Gastroesophageal sphincter (tissue), 4 donors: ENCODE measurements at regions not wholly inside any gene's neighbourhood (a gene's known extent, or its start where the extent isn't known, plus 50 kb on each side); places are given as distances from the start of the nearest gene placed in this dataset.

Experiments used
- ATAC-seq: fragments of 150-250 bp; one replicate; pipeline ENCODE4 v1.9.1; 2016; ENCODE audit warnings: mild to moderate bottlenecking, moderate library complexity
- H3K27ac ChIP-seq, 4 donors: fragments of 200-600 bp; sonication (generic) in 3 of 4; 1 replicate in 3 of 4; 2 replicates in 1 of 4; pipeline ENCODE4 v1.5.1; 2016 to 2019
- H3K27me3 ChIP-seq: fragments of 200-600 bp; sonication (generic); one replicate; pipeline ENCODE4 v1.5.1; 2019
- H3K36me3 ChIP-seq, 2 donors: fragments of 200-600 bp; sonication (generic); one replicate each; pipeline ENCODE4 v1.5.1; 2019; ENCODE audit warnings: control low read depth in 1 of 2
- H3K4me1 ChIP-seq, 3 donors: fragments of 200-600 bp; sonication (generic); 1 replicate in 2 of 3; 2 replicates in 1 of 3; pipeline ENCODE4 v1.5.1; 2016 to 2019; ENCODE audit warnings: control low read depth in 2 of 3
- H3K4me3 ChIP-seq, 2 donors: fragments of 200-600 bp; sonication (generic); one replicate each; pipeline ENCODE4 v1.5.1; 2019; ENCODE audit warnings: mild to moderate bottlenecking in 1 of 2, moderate library complexity in 1 of 2
- H3K9me3 ChIP-seq, 3 donors: fragments of 200-600 bp; sonication (generic); one replicate each; pipeline ENCODE4 v1.5.1; 2017 to 2019; ENCODE audit warnings: control low read depth in 2 of 3
- CTCF ChIP-seq, 4 experiments: fragments of 200-600 bp in 2 of 4; fragments of 450-650 bp in 2 of 4; sonication (generic) in 1 of 4; IDR thresholded peaks; one replicate each; pipeline ENCODE4 v1.5.1; 2017 to 2019; ENCODE audit warnings: antibody characterized with exemption in 4 of 4, mild to moderate bottlenecking in 2 of 4, moderate library complexity in 2 of 4
- EP300 ChIP-seq: sonication (generic); formaldehyde crosslinking; IDR thresholded peaks from one replicate; pipeline ENCODE4 v1.6.1; 2017; ENCODE audit warnings: antibody characterized with exemption, mild to moderate bottlenecking
- POLR2A ChIP-seq, 2 donors: fragments of 450-650 bp; IDR thresholded peaks; one replicate each; pipeline ENCODE4 v1.6.1; 2017; ENCODE audit warnings: antibody characterized with exemption in 2 of 2, mild to moderate bottlenecking in 2 of 2, moderate library complexity in 1 of 2
- POLR2AphosphoS5 ChIP-seq: sonication (generic); formaldehyde crosslinking; IDR thresholded peaks from one replicate; pipeline ENCODE4 v1.6.1; 2017; ENCODE audit warnings: antibody characterized with exemption
- WGBS, 2 donors: methylation state at CpG; one replicate each; pipeline ENCODE4 v1.1.5; 2018; ENCODE audit warnings: low coverage in 1 of 2; 5-methylcytosine and 5-hydroxymethylcytosine counted together

- Histone ChIP-seq H3K27me3 (no peaks in the 10 kb centered on the region), H3K36me3 (no peaks in the 10 kb centered on the region), H3K4me1 (no peaks in the 10 kb centered on the region), H3K9me3 (no peaks in the 10 kb centered on the region), H3K4me3 (no peak overlapping the region), H3K27ac (no peak overlapping the region)
- no peak for ATAC-seq
- TF ChIP-seq POLR2AphosphoS5 = no peak
- TF ChIP-seq CTCF (IDR thresholded peaks at IDR 0.05) = no peak
- TF ChIP-seq EP300 = no peak
- no peak for TF ChIP-seq POLR2A (IDR thresholded peaks at IDR 0.05)
- WGBS, 2 donors = 80 to 94% methylated on average over 2 of the region's 2 CpGs
Measured at GRCh38 chr17:53092072-53092471, 730.7 kb upstream of the KIF2B start.

DNA sequence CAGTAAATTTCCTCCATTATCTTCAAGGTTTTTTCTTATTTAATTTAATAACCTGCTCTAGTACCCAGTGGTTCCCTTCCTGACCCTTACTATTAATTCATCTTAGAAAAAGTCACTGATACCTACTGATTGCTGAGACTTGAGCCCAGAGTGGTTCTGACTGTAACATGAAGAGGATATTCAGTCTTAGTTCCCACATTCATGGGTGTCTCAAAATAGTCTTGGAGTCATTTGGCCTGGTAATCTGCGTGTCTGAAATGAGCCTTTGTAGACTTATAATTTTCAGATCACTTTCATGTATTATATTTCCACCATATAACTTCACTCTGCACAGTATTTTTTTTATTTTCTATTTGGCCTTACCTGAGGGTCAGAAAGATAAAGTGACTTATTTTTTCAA lies 732.0 kb upstream of the KIF2B start:
- no peaks in the 10 kb centered on the region for H3K36me3 ChIP-seq
- H3K27ac ChIP-seq = no peak overlapping the region
- no peak for TF ChIP-seq EP300
- TF ChIP-seq CTCF (IDR thresholded peaks at IDR 0.05) = no peak
- TF ChIP-seq POLR2A (IDR thresholded peaks at IDR 0.05) = no peak
- TF ChIP-seq POLR2AphosphoS5 = no peak
- 73 to 100% methylated on average over 1 of the region's 1 CpG for WGBS, 2 donors
- no peaks in the 10 kb centered on the region for H3K27me3 ChIP-seq
- no peak overlapping the region for H3K4me3 ChIP-seq
- no peaks in the 10 kb centered on the region for H3K4me1 ChIP-seq
- ATAC-seq = no peak
- H3K9me3 ChIP-seq = no peaks in the 10 kb centered on the region

- no peaks in the 10 kb centered on the region for H3K4me1 ChIP-seq
- H3K27ac ChIP-seq = no peak overlapping the region
- no peak for ATAC-seq
- no peaks in the 10 kb centered on the region for H3K9me3 ChIP-seq
- no peak overlapping the region for H3K4me3 ChIP-seq
- no peaks in the 10 kb centered on the region for H3K36me3 ChIP-seq
- 59 to 79% methylated on average over 6 of the region's 6 CpGs for WGBS, 2 donors
- no peak for TF ChIP-seq EP300
- TF ChIP-seq POLR2A (IDR thresholded peaks at IDR 0.05) = no peak
- no peak for TF ChIP-seq CTCF (IDR thresholded peaks at IDR 0.05)
- no peak for TF ChIP-seq POLR2AphosphoS5
- no peaks in the 10 kb centered on the region for H3K27me3 ChIP-seq
Measured at GRCh38 chr17:53088481-53088880, 734.2 kb upstream of the KIF2B start.

DNA sequence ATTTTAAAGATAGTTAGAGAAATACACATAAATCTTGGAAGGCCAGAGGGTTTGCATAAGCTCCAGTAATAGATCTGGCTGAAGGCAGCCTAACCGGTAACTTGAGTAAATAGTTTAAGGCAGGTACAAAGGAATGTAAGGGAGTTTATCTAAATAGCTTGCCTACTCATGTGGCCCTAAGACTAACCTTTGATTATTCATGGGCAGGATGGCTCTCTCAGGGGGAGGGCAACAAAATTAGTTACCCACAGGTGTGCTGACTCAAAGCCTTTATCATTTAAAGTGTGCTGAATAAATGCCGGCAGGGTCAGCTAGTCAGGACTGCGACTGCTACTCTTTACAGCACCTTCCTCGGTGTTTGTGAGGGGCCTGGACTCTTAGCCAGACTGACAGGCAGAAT lies 761.3 kb upstream of the KIF2B start:
- Histone ChIP-seq H3K27me3 (no peaks in the 10 kb centered on the region), H3K36me3 (no peaks in the 10 kb centered on the region), H3K9me3 (peaks cover 0 to 17% (median 0%) of the 10 kb centered on the region in 3 donors), H3K4me3 (no peak overlapping the region), H3K4me1 (no peaks in the 10 kb centered on the region), H3K27ac (no peak overlapping the region)
- ATAC-seq = no peak
- TF ChIP-seq POLR2A (IDR thresholded peaks at IDR 0.05) (no peak), CTCF (IDR thresholded peaks at IDR 0.05) (no peak), POLR2AphosphoS5 (no peak), EP300 (no peak)
- WGBS, 2 donors = 32 to 36% methylated on average over 3 to 4 of the region's 4 CpGs

GRCh38 chr17:53058031-53058430 lies 764.7 kb upstream of the KIF2B start:
- no peaks in the 10 kb centered on the region for H3K27me3 ChIP-seq
- H3K9me3 ChIP-seq = peaks cover 0 to 23% (median 0%) of the 10 kb centered on the region in 3 donors
- TF ChIP-seq CTCF (IDR thresholded peaks at IDR 0.05) = no peak
- no peak for TF ChIP-seq POLR2AphosphoS5
- H3K4me1 ChIP-seq = no peaks in the 10 kb centered on the region
- H3K4me3 ChIP-seq = no peak overlapping the region
- H3K36me3 ChIP-seq = no peaks in the 10 kb centered on the region
- no peak overlapping the region for H3K27ac ChIP-seq
- 60 to 69% methylated on average over 3 to 4 of the region's 4 CpGs for WGBS, 2 donors
- ATAC-seq = no peak
